OCI-LY3 (cell line): ENCODE measurements at regions not wholly inside any gene's neighbourhood (a gene's known extent, or its start where the extent isn't known, plus 50 kb on each side); places are given as distances from the start of the nearest gene placed in this dataset.
A peak's percentile ranks its signal among the peaks of the same experiment; 100 is the strongest.
"Not testable (repeated sequence)": the region's sequence is repeated elsewhere in the genome, so short reads cannot be mapped to it uniquely, and the experiment has no call there.

Source experiments
- H2AFZ ChIP-seq: fragments of 200-600, 300-600 bp; shearing (Covaris generic); 2 replicates; pipeline ENCODE4 v1.6.0; 2014; ENCODE audit warnings: antibody characterized with exemption, low read depth, low read length
- H3K27ac ChIP-seq: fragments of 200-600, 300-600 bp; sonication (generic); 2 replicates; pipeline ENCODE4 v1.5.1; 2014; ENCODE audit warnings: mild to moderate bottlenecking, low read length, moderate library complexity, mixed read lengths
- H3K27me3 ChIP-seq: fragments of 200-600, 300-600 bp; sonication (generic); 2 replicates; pipeline ENCODE4 v1.6.1; 2014; ENCODE audit warnings: low read depth, low read length, mixed read lengths
- H3K36me3 ChIP-seq: fragments of 200-600, 300-600 bp; sonication (generic); replicated peaks from 2 replicates; pipeline ENCODE3; 2014; ENCODE audit warnings: low read depth, low read length, mixed read lengths
- H3K4me1 ChIP-seq: fragments of 300-600, 200-600 bp; sonication (generic); 2 replicates; pipeline ENCODE4 v1.6.1; 2014; ENCODE audit warnings: low read length, mixed read lengths
- H3K4me2 ChIP-seq: fragments of 200-600, 300-600 bp; sonication (generic); 2 replicates; pipeline ENCODE4 v1.6.1; 2014; ENCODE audit warnings: low read length, mixed read lengths
- H3K4me3 ChIP-seq: fragments of 300-600, 200-600 bp; sonication (generic); 2 replicates; pipeline ENCODE4 v1.5.1; 2014; ENCODE audit warnings: antibody characterized with exemption, mild to moderate bottlenecking, low read length, moderate library complexity
- H3K79me2 ChIP-seq: fragments of 300-600, 200-600 bp; shearing (Covaris generic); 2 replicates; pipeline ENCODE4 v1.6.1; 2014; ENCODE audit warnings: mild to moderate bottlenecking, low read length, mixed read lengths
- H3K9ac ChIP-seq: fragments of 300-600, 200-600 bp; shearing (Covaris generic); 2 replicates; pipeline ENCODE4 v1.6.0; 2014; ENCODE audit warnings: mild to moderate bottlenecking, low read length, moderate library complexity
- H3K9me3 ChIP-seq: fragments of 200-600, 300-600 bp; shearing (Covaris generic); 2 replicates; pipeline ENCODE4 v1.6.1; 2014; ENCODE audit warnings: low read length, mixed read lengths; ENCODE audit not compliant: insufficient read depth
- H4K20me1 ChIP-seq: fragments of 200-600, 300-600 bp; sonication (generic); 2 replicates; pipeline ENCODE4 v1.6.1; 2016; ENCODE audit warnings: low read length, mixed read lengths; ENCODE audit not compliant: insufficient read depth
- TF ChIP-seq, protein P1 (sequence below): fragments of 200-600, 300-600 bp; sonication (generic); IDR thresholded peaks from 2 replicates; pipeline ENCODE4 v1.5.1; 2014; ENCODE audit warnings: antibody characterized with exemption, low read length, low read depth

DNA sequence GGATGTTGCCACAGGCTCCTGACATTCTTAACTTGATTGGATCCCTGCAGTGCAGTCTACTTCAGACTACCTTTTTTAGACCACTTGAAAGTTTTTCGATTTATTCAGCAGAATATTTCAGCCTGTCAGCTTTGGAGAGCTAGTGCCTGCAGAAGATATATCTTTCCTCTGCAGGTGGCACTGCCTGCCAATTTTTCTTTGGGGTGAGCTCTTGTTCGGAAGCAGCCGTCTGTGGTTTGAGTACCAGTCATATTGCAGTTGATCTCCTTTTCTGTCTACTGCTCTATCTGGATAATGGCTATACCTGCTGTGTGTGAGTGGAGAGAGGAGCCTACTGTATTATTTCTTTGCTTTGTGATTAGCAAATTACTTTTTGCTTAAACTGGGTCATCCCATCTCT, 1486.9 kb downstream of the KHDRBS2 start:
- H3K4me3 ChIP-seq, H3K79me2 ChIP-seq, H3K36me3 ChIP-seq, H3K4me2 ChIP-seq, H3K9ac ChIP-seq, H3K9me3 ChIP-seq, H2AFZ ChIP-seq, H3K4me1 ChIP-seq, H4K20me1 ChIP-seq, H3K27ac ChIP-seq, H3K27me3 ChIP-seq: not testable (repeated sequence)
- TF ChIP-seq, protein P1, sequence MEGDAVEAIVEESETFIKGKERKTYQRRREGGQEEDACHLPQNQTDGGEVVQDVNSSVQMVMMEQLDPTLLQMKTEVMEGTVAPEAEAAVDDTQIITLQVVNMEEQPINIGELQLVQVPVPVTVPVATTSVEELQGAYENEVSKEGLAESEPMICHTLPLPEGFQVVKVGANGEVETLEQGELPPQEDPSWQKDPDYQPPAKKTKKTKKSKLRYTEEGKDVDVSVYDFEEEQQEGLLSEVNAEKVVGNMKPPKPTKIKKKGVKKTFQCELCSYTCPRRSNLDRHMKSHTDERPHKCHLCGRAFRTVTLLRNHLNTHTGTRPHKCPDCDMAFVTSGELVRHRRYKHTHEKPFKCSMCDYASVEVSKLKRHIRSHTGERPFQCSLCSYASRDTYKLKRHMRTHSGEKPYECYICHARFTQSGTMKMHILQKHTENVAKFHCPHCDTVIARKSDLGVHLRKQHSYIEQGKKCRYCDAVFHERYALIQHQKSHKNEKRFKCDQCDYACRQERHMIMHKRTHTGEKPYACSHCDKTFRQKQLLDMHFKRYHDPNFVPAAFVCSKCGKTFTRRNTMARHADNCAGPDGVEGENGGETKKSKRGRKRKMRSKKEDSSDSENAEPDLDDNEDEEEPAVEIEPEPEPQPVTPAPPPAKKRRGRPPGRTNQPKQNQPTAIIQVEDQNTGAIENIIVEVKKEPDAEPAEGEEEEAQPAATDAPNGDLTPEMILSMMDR: peak; percentile 30; the same call in 1 of the 2 replicates

DNA sequence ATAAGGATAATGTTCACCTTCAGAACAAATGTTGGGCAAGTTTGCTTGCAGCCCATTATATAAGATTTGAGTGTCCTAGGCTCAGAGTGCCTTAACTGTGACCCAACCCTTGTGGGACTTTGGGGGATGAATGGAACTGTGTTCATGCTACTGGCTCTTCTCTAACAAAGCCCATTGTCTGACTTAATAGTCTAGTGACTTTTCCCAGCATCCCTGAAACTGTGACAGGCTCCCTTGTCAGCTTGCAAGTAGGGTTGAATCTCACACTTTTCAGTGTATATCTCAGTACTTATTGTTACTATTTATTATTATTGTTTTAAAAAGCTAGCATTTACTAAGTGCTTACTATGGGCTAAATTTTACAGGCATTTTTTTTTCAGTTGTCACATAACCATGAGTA, 1488.2 kb downstream of the KHDRBS2 start:
- H3K4me3 ChIP-seq, H3K27me3 ChIP-seq, H3K9me3 ChIP-seq, H3K27ac ChIP-seq, H3K36me3 ChIP-seq, H3K9ac ChIP-seq, H3K4me1 ChIP-seq, H3K79me2 ChIP-seq, H3K4me2 ChIP-seq, H4K20me1 ChIP-seq, H2AFZ ChIP-seq: not testable (repeated sequence)

DNA sequence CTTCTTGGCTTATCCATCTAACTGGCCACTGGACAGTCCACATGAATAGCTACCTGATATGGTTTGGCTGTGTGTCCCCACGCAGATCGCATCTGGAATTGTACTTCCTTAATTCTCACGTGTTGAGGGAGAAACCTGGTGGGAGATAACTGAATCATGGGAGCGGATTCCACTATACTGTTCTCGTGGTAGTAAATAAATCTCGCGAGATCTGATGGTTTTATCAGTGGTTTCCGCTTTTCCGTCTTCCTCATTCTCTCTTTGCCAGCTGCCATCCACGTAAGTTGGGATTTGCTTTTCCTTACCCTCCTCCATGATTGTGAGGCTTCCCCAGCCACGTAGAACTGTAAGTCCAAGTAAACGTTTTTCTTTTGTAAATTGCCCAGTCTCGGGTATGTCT, 1496.4 kb downstream of the KHDRBS2 start:
- not testable (repeated sequence) for H3K4me2 ChIP-seq, H3K9ac ChIP-seq, H3K4me1 ChIP-seq, H3K9me3 ChIP-seq, H3K4me3 ChIP-seq, H3K79me2 ChIP-seq, H2AFZ ChIP-seq, H3K27me3 ChIP-seq, H3K36me3 ChIP-seq, H4K20me1 ChIP-seq, H3K27ac ChIP-seq

DNA sequence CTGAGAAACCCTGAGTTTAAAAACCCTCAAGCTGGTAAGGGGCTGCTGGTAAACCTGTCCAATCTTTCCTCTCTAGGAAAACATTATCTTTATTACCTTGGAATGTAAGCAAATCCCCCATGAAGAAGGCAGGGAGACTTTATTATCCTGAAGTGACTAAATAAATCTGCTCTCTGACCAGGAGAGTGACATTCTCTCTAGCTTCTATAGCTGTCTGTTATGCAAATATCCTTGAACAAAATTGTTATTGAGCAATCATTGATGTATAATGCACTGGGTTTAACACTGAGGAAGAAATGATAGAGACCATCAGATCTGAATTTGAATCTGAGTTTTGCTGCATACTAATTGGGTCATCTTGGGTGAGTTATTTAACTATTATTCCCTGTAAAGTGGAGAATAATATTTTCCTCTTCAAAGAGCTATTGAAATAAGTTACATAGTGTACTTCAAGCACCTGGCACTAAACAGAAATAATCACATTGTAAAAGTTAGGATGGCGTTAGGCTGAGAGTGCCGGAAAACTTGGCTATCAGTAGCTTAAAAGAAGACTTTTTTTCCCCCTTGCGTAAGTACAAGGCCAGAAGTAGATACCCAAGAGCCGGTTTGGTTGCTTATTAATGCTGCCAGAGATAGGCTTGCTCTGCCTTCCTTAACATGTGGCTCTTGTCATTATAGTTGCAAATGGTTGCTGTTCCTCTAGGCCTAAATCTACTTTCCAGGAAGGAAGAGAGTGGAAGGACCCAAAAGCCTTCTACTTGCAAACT, 1503.1 kb downstream of the KHDRBS2 start:
- H3K4me3 ChIP-seq, H3K27ac ChIP-seq, H3K36me3 ChIP-seq, H4K20me1 ChIP-seq, H3K4me1 ChIP-seq, H3K4me2 ChIP-seq, H3K9me3 ChIP-seq, H3K79me2 ChIP-seq, H2AFZ ChIP-seq, H3K27me3 ChIP-seq, H3K9ac ChIP-seq: not testable (repeated sequence)

DNA sequence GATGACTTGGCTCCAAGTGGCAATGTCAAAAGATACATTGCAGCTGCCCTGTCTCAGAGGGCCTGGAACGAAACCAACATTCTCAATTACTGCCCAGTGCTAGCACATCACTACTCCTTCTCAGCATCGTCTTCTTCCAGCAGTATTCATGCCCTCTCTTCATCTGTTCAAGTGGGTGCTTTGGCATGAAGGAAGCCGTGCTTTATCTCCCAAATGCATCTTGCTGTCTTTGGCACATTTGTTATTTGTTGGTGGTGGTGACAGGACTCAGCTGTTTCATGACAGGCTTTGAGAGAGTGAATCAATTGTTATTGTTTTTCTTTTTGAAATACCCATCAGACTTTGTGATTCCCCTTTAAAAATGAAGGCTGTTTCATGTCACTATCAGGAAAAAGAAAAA, 1506.4 kb downstream of the KHDRBS2 start:
- H3K9me3 ChIP-seq, H3K79me2 ChIP-seq, H2AFZ ChIP-seq, H3K4me2 ChIP-seq, H3K4me1 ChIP-seq, H3K27ac ChIP-seq, H3K27me3 ChIP-seq, H3K9ac ChIP-seq, H3K4me3 ChIP-seq, H3K36me3 ChIP-seq, H4K20me1 ChIP-seq: not testable (repeated sequence)

DNA sequence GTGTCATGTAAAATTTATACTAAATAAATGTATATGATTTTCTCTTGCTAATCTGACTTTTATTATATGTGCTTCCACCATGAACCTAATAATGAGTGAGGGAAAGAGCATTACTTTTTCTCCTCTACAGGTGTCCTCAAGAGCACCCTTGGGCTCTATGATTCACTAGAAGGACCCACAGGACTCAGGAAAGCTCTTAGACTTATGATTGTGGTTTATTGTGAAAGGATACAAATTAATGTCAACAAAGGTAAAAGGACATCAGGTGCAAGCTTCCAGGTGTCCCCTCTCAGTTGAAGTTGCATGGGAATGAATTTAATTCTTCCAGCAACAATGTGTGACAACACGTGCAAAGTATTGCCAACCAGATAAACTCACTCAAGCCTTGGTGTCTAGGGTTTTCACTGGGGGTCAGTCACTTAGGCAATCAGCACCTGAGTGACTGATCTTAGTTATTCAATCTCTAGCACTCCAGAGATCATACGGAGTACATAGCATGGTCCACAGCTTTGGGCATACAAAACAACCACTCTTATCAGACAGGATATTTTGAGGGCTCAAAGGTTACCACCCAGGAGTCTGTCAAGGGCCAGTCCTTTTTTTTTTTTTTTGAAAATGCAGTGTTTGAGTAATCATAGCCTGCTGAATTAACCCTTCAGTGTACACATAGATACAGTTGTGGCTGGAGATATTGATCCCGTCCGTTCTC, 1518.1 kb downstream of the KHDRBS2 start:
- not testable (repeated sequence) for H3K9ac ChIP-seq, H2AFZ ChIP-seq

DNA sequence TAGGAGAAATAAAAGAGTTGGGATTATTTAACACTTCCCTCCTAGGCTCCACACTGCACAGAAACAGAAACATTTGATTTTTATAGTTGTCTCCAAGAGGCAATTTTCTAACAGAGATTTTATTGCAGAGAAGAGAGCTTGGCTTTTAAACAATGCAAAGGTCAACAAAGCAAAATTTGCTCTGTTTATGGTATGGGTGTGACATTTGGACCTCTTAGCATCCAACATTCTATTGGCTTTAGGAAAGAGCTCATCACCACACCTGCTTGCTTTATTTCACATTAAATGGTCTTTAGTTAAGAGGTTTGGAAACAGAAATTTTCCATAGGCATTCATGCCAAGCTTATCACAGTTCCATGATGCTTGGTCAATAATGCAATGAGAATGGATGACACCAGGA, 1520.7 kb downstream of the KHDRBS2 start:
- not testable (repeated sequence) for H3K36me3 ChIP-seq, H3K4me3 ChIP-seq, H3K79me2 ChIP-seq, H3K27ac ChIP-seq, H2AFZ ChIP-seq, H3K9me3 ChIP-seq, H3K4me1 ChIP-seq, H4K20me1 ChIP-seq, H3K9ac ChIP-seq, H3K4me2 ChIP-seq, H3K27me3 ChIP-seq

More for the DNA sequence above, 1518.1 kb downstream of the KHDRBS2 start:
- not testable (repeated sequence) for H3K4me1 ChIP-seq, H3K27me3 ChIP-seq, H3K79me2 ChIP-seq, H3K4me2 ChIP-seq, H3K36me3 ChIP-seq, H4K20me1 ChIP-seq, H3K9me3 ChIP-seq, H3K4me3 ChIP-seq, H3K27ac ChIP-seq

DNA sequence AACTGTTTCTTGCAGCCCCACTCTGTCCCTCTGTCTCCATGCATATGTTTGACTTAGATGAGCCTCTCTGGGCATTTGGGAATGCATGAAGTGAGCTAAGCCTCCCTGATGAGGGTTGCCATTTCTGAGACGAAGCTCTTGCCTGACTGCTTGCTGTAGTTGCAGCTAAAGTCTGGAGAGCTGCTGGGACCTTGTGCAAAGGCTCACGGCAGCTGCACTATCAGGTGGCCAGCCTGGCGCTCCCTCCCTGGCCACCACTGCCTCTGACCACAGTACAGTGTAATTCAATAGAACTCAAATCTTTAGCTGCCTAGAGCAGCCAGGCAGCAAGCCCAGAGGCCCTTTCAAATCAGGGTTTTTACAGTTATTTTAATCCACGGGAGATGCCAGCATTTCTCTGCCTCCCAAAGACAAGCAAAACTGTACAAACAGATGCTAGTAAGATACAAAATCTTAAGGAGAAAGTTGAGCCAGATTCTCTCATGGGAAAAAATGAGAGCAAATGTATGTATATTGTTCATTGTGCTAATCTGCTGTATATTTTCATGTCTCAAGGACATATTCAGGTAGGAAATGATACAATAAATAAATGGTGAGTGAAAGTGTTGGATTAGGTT, 1522.5 kb downstream of the KHDRBS2 start:
- H3K36me3 ChIP-seq, H4K20me1 ChIP-seq, H3K4me1 ChIP-seq, H3K27me3 ChIP-seq, H3K9ac ChIP-seq, H2AFZ ChIP-seq, H3K79me2 ChIP-seq, H3K4me3 ChIP-seq, H3K4me2 ChIP-seq, H3K9me3 ChIP-seq, H3K27ac ChIP-seq: not testable (repeated sequence)

DNA sequence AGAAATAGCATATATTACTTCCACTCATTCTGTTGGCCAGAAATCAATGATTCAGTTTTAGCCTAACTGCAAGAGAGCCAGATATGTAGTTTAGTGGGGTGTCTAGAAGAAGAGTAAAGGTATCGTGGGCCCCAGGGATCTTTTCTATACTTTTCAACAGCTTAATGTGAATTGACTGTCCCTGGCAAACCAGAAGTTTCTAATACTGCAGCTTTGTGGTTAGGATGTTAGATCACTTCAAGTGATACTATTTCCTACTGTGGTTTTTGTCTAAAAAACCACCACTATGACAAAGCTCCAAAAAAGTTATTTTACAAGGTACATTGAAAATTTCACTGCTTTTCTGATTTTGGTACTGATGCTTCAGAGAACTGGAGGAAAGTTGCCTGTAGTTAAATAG, 1525.1 kb downstream of the KHDRBS2 start:
- not testable (repeated sequence) for H3K9ac ChIP-seq, H3K9me3 ChIP-seq, H3K79me2 ChIP-seq, H3K4me3 ChIP-seq, H3K27ac ChIP-seq, H3K27me3 ChIP-seq, H3K36me3 ChIP-seq, H3K4me1 ChIP-seq, H4K20me1 ChIP-seq, H2AFZ ChIP-seq, H3K4me2 ChIP-seq
